ENCODE measurements at regions not wholly inside any gene's neighbourhood (a gene's known extent, or its start where the extent isn't known, plus 50 kb on each side); places are given as distances from the start of the nearest gene placed in this dataset.

GRCh38 chr16:6356911-6357310 lies 975.7 kb upstream of the RBFOX1 start:
- CTCF ChIA-PET = no interaction called here
- H3K36me3 ChIP-seq (ENCODE audit: control insufficient read depth in 2 of 2, extremely low read depth in 1 of 2, insufficient read depth in 2 of 2, low read length in 2 of 2) = no peaks in the 10 kb centered on the region
- H4K20me1 ChIP-seq (replicated peaks; ENCODE audit: control insufficient read depth, extremely low read depth, insufficient read depth, low read length) = no peaks in the 10 kb centered on the region
- no peaks in the 10 kb centered on the region for H3K9me1 ChIP-seq (replicated peaks; ENCODE audit: control insufficient read depth, extremely low read depth, insufficient read depth, low read length)
- dilution Hi-C loops (cut with MboI; ENCODE audit: extremely low pct_ligation_motif_present, low sequenced_read_pairs) = no loop called here
- no peak for FAIRE-seq
- BruUV-seq (replicated peaks) = no TSS peak
- H3K4me2 ChIP-seq (ENCODE audit: insufficient read depth, low read length) = no peak overlapping the region
- no peaks in the 10 kb centered on the region for H3K79me2 ChIP-seq (ENCODE audit: control insufficient read depth, insufficient read depth, low read length)
- no peaks in the 10 kb centered on the region for H3K27me3 ChIP-seq (ENCODE audit: control insufficient read depth in 2 of 2, insufficient read depth in 2 of 2, low read length in 2 of 2)
- TF ChIP-seq CTCF (IDR thresholded peaks at IDR 0.05; ENCODE audit: extremely low read depth in 1 of 2, insufficient read depth in 1 of 2, low read depth in 1 of 2, low read length in 2 of 2) (no peak), EZH2 (IDR thresholded peaks at IDR 0.05; ENCODE audit: borderline replicate concordance, low read depth, low read length, severe bottlenecking) (no peak), POLR2A (IDR thresholded peaks at IDR 0.05; ENCODE audit: low read depth, low read length) (no peak), MAX (IDR thresholded peaks at IDR 0.05; ENCODE audit: insufficient read depth, insufficient read length) (no peak), FOS (IDR thresholded peaks at IDR 0.05; ENCODE audit: borderline replicate concordance, insufficient read depth, low read length) (no peak), GATA2 (IDR thresholded peaks at IDR 0.05; ENCODE audit: insufficient read depth, insufficient read length, low read depth, low read length) (no peak), JUN (IDR thresholded peaks at IDR 0.05; ENCODE audit: borderline replicate concordance, insufficient read depth, insufficient read length, low read depth) (no peak), MYC (IDR thresholded peaks at IDR 0.05; ENCODE audit: low read depth, low read length) (no peak), POLR2AphosphoS5 (IDR thresholded peaks at IDR 0.05; ENCODE audit: insufficient read depth, low read depth, low read length) (no peak)
- H3K4me1 ChIP-seq (ENCODE audit: control insufficient read depth, extremely low read depth, insufficient read depth, low read length) = no peaks in the 10 kb centered on the region
- DNase-seq (ENCODE audit: low read depth, low spot score) = no peak
- intact Hi-C loops (cut with micrococcal nuclease) = no loop called here
- POLR2A ChIA-PET = no interaction called here
- no peaks in the 10 kb centered on the region for H3K9me3 ChIP-seq (replicated peaks; ENCODE audit: control insufficient read depth, insufficient read depth, low read length)
- no peak overlapping the region for H3K27ac ChIP-seq (ENCODE audit: insufficient read depth, low read depth, low read length)
- no peak overlapping the region for H3K4me3 ChIP-seq (replicated peaks in 1 of 3; ENCODE audit: insufficient read depth in 1 of 3, low read depth in 1 of 3, low read length in 3 of 3)
- H2AFZ ChIP-seq (ENCODE audit: low read depth, low read length) = no peak overlapping the region
- no peak overlapping the region for H3K9ac ChIP-seq (replicated peaks; ENCODE audit: extremely low read depth, insufficient read depth, low read length)
